ENCODE measurements at regions not wholly inside any gene's neighbourhood (a gene's known extent, or its start where the extent isn't known, plus 50 kb on each side); places are given as distances from the start of the nearest gene placed in this dataset.
"Not testable (repeated sequence)": the region's sequence is repeated elsewhere in the genome, so short reads cannot be mapped to it uniquely, and the experiment has no call there.

DNA sequence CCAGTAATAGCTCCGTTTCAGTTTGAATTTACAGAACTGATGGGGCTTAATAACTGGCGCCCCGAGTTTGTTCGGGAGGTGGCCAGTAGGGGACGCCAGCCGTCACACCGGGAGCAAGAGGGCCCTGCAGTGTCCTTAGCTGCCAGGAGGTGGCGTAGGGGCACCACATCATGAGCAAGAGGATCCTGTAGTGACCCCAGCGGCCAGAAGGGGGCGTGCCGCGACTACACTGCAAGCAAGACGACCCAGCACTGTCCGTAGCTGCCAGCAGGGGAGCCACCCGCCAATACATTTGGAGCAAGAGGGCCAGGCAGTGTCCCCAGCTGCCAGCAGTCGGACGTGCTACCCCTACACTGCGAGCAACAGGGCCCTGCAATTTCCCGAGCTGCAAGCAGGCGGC lies 663.7 kb upstream of the B3GAT1 start:
- no peak for DNase-seq

DNA sequence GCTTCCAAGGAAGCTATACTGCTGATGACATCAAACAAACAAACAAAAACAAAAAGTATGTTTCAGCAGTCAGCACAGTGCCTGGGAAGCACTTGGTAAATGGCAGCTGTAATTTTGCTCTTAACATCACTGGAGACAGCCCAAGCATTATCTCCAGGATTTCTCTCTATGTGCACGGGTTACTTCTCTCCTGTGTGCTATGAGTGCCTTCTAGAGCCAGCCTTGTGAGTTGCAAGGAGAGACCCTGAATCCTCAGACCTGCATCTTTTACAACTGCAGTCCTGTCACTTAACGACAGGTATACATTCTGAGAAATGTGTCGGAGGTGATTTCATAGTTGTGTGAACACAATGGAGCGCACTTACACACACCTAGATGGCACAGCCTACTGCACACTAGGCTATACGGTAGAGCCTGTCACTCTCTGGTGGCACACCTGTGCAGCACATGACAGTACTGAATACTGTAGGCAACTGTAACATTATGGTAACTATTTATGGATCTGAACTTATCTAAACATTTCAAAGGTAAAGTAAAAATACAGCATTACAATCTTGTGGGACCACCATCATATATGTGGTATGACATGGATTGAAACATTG lies 662.5 kb upstream of the B3GAT1 start:
- no peak for DNase-seq

DNA sequence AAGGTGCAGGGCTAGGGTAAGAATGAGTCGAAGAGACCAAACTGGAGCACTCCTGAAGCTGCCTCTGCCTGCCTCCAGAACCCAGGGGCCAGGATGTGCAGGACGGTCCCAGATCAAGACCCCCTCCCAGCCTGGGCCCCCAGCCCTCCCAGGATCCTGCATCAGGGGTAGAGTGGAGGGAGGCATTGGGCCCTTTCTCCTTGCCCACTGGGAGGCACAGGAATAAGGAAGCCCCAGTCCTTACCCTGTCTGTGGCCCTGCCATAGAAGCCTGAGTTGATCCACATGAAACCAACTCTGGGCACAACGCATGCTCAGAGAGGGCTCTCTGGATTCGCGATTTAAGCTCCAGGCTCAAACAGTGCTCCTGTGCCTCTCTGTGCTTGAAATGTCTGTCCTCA lies 661.8 kb upstream of the B3GAT1 start:
- no peak for DNase-seq

DNA sequence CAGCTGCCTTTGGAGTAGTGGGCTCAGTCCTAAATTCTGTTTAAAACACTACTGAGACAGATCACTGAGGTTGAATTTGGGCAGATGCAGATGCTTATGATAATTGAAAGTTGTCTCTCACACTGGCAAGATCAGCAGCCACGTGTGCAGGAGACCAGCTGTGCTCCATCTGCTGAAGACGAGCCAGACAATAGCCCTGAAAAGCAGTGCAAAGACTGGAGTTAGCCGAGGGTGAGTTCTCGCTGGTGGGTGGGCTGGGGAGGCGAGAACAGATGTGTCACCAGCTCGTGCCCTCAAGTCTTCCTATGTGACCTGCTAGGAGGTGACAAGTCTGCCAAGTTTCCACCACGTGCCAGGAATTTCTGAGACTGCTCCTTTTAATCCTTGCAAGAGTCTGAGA lies 661.3 kb upstream of the B3GAT1 start:
- DNase-seq = no peak

DNA sequence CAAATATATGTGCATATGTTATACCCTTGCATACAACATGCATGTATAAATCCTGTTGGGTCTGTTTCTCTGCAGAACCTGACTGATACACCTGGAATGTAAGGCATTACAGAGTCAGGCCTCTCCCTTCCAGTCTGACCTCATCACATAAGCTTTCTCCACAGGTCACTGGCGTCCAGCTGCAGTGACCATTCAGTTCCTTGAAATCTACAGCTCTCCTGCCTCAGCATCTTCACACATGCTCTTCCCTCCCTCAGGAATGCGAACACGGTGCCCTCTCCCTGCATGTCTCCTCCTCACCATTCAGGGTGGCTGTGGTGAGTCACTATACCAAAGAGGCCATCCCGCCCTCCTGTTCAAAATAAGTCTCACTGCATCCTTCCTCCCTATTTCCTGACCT lies 657.8 kb upstream of the B3GAT1 start:
- DNase-seq = no peak

DNA sequence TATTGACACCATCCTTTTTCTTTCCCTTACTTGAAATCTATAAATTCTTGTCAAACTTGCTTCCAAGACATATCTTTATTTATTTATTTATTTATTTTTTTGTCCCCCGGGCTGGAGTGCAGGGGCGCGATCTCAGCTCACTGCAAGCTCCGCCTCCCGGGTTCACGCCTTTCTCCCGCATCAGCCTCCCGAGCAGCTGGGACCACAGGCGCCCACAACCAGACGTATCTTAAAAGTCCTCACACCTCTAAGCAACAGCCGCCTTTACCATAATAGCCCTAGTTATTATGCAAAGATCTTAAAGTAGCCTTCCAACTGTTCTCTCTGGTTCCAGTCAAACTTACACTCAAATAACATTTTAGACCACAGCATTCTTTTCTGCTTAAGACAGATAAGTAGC lies 657.0 kb upstream of the B3GAT1 start:
- no peak for DNase-seq

DNA sequence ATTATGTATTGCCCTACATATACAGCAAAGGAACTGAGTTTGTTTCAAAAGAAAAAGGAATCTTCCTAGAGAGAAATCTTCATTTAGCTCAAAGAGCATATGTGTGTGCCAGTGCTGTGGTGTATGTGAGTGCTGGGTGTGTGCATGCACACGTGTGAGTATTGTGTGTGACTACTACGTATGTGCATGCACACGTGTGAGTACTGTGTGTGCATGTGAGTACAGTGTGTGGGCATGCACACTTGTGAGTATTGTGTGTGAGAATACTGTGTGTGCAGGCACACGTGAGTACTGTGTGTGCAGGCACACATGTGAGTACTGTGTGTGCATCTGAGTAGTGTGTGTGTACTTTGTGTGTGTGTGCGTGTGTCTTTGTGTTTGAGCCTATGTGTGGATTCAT lies 651.0 kb upstream of the B3GAT1 start:
- no peak for DNase-seq

DNA sequence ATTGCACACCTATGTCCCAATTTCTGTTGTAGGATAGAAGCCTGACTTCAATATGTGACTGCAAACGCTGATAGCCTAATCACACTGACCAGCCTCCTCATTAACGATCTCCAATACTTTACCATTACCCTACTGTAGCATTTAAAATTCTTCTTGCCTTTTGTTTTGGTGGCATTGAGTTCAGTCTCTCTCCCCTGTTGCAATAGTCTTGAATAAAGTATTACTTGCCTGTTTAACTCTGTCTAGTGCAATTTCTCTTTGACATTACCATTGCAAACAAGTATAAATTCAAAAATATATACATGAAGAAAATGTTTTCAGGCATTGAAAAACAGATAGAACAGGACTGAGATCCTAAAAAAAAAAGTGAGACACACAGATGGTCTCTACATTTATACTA lies 649.1 kb upstream of the B3GAT1 start:
- no peak for DNase-seq

DNA sequence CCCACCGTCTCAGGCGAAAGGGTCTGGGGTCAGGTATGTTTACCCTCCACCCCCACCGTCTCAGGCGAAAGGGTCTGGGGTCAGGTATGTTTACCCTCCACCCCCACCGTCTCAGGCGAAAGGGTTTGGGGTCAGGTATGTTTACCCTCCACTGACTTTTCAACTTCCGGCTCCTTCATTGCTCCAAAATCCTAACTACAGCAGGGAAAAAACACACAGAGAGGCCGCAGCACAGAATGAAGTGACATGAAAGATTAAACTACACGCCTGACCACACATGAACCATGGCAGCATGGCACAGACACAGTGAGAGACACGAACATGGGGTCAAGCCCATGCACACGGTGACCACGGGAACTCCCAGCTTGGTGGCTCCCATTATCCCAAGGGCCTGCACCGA lies 634.9 kb upstream of the B3GAT1 start:
- DNase-seq = no peak

DNA sequence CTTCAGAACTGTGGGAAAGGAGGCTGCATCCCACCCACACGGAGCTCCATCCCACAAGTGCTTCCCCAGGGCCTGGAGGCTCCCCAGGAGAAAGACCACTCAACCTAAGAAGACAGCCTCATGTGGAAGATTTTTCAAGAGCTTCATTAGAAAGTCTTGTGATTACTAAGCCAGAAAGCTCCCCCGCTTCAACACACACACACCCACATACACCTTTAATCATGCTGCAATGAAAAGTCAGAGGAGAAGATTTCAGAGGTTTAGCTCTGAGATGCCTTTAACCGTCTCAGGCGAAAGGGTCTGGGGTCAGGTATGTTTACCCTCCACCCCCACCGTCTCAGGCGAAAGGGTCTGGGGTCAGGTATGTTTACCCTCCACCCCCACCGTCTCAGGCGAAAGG lies 634.5 kb upstream of the B3GAT1 start:
- DNase-seq = no peak

DNA sequence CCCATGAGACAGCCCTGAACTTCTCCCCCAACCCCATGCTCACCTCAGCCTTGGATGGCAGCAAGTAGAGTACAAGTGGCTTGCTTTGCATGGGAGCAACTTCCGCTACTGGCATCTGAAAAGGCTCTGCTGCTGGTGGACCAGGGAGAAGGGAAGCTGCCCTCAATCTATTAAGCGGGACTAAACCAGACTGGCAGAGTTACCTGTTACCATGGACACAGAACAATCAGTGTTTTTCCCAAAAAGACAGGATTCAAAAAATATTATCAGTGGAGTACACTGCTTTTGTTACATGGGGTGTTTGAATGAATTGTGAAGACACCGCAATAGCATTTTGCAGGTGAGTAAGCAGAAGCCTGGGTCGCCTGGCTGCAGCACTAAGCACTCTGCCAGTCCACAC lies 631.4 kb upstream of the B3GAT1 start:
- DNase-seq = no peak

DNA sequence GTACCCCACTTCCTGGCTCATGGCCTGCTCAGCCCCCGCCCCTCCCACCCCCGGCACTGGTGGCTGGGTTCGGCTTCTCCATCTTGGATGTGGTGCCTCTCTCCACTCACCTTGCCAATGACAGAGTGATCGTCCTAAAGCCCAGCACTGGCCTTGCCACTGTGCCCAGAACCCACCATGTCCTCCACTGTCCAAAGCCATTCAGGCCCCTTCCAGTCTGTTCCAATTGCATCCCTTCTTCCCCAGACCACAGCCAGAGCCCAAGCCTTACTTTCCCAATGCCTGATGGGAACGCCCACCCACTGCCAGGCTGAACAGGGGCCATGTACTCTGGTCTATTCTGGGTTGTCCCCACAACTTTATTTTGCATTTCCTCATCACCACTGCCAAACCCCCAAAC lies 625.8 kb upstream of the B3GAT1 start:
- DNase-seq = no peak

DNA sequence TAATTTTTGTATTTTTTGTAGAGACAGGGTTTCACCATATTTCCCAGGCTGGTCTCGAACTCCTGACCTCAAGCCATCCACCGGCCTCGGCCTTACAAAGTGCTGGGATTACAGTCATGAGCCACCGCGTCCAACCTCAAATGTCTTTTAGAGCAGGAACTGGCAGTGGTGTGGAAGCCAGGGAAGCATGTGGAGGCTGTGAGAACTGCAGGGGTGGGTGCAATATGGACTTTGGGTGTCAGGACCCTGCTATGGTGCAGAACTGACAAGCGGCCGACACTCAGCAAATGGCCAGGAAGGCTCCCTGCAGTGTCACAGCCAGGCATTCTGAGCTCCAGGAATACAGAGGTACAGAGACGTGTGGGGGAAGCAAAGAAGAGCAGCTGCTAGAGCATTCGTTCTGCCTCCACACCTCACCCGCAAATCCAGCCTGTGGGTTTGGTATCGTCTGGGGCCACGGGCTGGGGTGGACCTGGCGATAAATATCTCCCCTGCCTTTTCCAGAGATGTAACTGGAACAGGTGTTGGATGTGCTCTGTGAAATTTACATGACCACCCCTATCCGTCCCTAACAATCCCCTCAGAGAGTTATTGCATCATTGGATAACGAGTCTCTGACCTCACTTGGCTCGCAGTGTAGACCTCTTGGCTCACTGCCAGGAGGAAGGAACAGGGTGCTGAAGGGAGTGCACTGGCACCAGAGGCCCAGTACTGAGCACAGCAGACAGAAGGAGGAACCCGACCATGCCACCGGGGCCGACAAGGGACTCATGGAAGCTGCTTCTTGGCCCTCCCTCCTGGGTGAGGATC lies 624.7 kb upstream of the B3GAT1 start:
- DNase-seq = no peak

DNA sequence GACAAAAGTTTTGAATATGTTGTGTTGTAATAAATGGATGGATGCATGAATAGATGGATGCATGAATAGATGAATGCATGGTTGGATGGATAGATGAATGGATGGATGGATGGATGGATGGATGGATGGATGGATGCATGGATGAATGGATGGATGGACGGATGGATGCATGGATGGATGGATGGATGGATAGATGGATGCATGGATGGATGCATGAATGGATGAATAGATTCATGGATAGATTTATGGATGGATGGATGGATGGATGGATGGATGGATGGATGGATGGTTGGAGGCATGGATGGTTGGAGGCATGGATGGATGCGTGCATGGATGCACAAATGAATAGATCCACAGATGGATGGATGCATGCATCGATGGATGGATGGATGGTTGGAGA lies 623.2 kb upstream of the B3GAT1 start:
- no peak for DNase-seq

DNA sequence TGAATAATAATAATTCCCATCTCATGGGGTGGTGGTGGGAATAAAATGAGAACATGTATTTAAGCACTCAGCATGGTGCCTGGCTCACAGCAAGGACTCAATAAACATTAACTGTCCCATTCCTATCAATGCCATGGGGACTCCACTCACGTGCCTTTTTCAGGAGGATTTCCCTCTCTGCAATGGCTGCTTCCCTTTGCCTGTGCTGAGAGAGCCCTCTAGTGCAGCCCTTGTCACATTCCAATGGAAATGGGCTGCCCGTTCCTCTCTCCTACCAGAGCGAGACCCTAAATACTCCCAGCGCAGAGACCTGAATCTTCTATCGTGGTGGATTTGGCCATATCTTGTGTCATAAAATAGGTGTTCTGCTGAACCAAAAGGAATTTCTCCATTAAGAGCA lies 621.5 kb upstream of the B3GAT1 start:
- no peak for DNase-seq

DNA sequence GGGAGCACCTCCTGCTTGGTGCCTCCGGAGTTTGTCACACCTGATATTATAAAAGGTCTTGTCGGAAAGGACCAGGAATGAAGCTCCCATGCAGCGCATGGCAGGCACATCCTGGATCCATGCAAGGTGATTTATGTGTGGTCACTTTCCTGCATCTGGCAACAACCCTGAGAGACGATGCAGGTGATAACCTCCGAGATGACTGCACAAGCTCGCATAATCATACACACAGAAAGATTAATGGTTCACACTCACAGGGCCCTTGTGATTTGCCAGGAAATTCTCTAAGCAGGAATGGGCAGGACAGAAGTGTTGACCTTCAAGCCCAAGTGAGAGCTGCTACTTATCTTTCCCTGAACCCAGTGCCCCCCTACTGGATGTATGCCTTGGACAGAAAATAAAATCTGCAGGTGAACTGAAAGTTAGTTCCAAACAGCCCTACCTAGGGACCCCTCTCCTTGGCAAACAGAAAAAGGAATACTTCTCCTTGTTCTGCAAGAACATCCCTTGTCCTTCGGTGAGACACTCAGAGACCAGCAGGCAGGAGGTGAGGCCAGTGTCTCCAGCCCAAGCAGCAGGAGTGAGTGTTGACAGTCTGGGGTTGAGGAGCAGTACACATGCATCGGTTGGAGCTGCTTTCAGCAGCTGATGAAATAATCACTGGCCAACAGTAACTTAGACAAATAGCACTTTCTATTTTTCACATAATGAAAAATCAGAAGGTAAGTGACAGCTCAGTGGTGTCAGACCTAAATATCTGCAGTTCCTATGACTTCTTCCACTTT lies 619.4 kb upstream of the B3GAT1 start:
- DNase-seq = no peak

DNA sequence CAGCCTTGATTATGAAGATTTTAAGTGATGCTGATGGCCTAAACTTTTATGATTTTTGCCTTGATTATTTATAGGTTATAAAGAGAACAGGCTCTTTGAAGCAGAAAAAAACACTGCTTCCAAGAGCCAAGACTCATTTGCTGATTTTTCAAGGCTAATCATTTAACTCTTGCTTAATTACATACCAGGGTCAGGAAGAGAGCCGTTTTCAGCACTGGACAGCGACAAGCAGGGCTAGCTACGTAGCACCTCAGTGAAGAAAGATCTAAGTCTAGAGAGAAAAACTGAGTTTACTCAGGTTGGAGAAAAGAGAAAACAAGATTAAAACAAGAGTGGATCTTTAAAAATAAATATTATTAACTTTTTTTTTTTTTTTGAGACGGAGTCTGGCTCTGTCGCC lies 615.4 kb upstream of the B3GAT1 start:
- no peak for DNase-seq

DNA sequence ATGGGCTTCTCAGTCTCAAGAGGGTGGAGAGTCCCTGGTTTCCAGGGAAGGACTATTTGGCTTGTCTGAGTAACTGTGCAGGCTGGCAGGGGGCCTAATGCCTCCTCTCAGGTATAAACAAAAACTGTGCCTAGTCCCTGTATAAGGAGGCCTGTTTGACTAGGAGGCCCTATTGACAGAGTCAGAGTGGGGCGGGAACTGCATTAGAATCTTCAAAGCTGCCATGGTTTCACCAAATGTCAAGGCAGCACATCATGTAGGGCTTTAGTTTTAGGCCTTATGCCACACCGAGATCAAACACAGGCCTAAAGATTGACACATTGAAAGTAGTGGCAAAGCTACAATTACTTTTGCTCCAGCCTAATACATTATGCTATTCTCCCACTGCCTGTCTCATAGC lies 611.5 kb upstream of the B3GAT1 start:
- DNase-seq = no peak

DNA sequence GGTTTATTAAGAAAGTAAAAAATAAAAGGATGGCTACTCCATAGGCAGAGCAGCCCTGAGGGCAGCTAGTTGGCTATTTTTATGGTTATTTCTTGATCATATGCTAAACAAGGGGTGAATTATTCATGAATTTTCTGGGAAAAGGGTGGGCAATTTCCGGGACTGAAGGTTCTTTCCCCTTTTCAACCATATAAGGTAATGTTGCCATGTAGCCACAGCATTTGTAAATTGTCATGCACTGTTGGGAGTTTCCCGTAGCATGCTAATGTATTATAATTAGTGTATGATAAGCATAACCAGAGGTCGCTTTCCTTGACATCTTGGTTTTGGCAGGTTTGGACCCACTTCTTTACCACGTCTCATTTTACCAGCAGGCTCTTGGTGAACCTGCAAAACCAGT lies 610.4 kb upstream of the B3GAT1 start:
- DNase-seq = no peak

DNA sequence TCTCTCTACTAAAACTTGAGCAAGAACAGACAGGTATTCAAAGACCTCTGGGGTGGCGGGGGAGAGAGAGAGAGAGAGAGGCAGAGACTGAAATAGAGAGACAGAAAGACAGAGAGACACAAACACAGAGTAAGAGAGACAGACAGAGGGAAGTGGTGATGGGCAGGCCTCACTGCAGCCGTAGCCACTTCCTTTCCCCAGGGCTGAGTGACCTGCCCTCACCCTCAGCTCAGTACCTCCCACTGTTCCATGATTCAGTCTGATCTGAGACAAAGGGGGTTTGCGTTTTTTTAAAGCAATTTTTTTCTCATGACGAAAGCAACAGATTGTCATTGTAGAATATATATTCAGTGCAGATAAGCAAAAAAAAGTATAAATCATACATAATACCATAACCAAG lies 607.9 kb upstream of the B3GAT1 start:
- DNase-seq = no peak

DNA sequence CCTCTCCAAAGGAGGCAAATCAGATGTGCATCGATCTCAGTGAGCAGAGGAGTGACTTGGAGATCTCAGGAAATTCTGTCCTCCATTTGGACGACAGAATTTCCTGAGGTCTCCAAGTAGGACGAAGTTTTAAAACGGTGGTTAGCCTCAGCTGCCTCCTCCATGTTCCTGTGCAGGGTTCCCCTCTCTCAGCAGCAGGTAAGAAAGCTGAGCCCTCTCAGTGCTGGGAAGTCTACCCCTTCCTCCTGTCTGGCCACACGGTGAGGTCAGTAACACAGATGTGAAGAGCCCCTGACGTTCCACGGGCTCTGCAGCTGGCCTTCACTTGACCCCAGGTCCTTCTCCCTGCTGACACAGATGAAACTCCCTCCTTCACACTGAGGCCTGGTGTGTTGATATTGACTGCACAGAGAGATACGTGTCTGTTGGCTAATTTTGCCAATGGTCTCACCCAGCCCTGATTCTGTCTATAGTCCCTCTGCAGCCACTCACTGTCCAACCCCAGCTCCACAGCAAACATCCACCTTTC lies 607.4 kb upstream of the B3GAT1 start:
- no peak for DNase-seq

DNA sequence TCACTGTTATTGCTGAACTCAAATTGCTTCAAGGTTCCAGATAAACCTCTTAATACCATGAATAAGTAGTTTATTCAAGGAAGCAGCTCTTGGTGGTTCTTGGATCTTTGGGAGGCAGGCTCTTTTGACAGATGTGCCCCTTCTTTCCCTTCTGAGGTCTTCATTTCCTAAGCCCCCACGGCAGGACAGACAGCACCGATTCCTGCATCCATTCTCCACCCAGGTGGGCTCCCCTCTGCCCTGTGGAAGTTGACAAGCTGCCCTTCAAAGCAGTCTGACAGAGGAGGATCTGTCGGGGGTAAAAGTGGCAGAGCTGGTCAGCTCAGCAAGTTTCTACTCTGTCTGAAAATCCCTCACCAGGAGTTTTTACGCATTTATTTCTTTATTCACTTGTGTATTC lies 605.3 kb upstream of the B3GAT1 start:
- no peak for DNase-seq

DNA sequence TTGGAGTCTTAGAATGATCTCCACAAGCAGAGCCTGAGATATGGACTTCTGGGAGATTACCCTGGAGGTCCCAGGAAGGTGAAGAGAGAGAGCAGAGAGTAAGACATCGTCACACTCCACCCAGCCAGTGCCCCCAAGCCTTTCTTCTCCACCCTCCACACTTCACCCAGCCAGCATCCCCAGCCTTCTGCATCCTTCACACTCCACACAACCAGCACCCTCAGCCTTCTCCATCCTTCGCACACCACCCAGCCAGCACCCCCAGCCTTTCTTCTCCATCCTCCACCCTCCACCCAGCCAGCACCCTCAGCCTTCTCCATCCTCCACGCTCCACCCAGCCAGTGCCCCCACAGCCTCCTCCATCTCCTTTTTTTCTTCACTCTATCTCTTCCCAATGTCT lies 603.9 kb upstream of the B3GAT1 start:
- no peak for DNase-seq

DNA sequence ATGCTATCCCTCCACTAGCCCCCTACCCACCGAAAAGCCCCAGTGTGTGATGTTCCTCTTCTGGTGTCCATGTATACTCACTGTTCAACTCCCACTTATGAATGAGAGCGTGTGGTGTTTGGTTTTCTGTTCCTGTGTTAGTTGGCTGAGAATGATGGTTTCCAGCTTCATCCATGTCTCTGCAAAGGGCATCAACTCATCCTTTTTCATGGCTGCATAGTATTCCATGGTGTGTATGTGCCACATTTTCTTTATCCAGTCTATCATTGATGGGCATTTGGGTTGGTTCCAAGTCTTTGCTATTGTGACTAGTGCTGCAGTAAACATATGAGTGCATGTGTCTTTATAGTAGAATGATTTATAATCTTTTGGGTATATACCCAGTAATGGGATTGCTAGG lies 599.3 kb upstream of the B3GAT1 start:
- DNase-seq = not testable (repeated sequence)

All from stimulated activated naive CD4-positive, alpha-beta T cell (primary cell).